ENCODE measurements at regions not wholly inside any gene's neighbourhood (a gene's known extent, or its start where the extent isn't known, plus 50 kb on each side); places are given as distances from the start of the nearest gene placed in this dataset.

- no peak for DNase-seq
These were observed 103.0 kb upstream of the ZNF32 start for GRCh38 chr10:43751646-43752045.

- no peak for DNase-seq
These were observed 101.4 kb upstream of the ZNF32 start for GRCh38 chr10:43749940-43750552.

GRCh38 chr10:43749145-43749576 lies 100.5 kb upstream of the ZNF32 start:
- DNase-seq, result no peak

GRCh38 chr10:43748560-43748959 lies 99.9 kb upstream of the ZNF32 start:
- DNase-seq, result no peak

DNA sequence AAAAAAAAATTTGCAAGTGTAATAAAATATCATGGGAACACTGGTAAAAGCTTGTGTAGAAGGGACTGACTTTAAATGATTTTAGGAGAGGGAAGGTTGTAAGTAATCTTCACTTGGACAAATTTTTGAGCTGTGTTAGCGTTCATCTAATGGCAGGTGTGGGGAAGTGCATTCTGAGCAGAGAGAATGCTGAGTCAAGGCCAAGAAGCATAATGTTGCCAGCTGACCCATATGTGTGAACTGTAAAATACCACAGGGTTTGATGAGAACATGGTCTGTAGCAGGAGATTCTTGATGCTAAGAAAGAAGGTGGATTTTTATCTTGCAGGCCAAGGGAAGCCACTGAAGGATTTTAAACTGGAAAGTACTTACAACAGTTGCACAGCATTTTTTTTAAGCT lies 98.2 kb upstream of the ZNF32 start:
- DNase-seq, result no peak

DNA sequence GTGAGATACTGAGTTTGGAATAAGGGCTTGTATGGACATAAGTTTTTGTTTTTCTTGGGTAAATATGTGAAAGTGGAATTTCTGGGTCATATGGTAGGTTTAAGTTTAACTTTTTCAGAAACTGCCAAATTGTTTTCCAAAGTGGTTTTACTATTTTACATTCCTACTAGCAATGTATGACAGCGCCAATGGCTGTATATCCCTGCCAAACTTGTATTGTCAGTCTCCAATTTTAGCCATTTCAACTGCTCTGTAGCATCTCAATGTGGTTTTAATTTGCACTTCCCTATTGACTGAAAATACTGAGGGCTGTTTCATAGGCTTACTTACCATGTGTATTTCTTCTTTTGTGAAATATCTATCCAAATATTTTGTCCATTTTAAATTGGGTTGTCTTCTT lies 90.5 kb upstream of the ZNF32 start:
- DNase-seq, result no peak

DNA sequence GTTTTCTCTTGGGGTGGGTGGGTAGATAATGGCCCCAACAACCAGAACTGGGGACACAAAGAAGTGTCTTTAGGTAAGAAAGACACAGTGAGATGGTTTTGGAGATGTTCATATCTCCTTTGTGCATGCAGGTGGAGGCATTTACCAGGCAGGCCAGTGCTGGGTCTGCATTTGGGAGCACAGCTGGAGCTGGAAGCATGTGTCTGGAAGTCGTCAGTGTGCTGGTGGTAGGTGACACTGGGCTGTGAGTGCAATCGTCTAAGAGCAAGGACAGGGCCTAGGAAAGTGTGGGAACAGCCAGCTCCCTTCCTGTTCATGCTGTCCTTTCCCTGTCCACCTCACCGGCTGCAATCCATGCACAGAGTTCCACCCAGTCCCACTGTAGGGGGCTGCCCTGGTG lies 88.3 kb upstream of the ZNF32 start:
- DNase-seq, result no peak

- DNase-seq, result no peak
These were observed 87.2 kb upstream of the ZNF32 start for GRCh38 chr10:43735907-43736306.

GRCh38 chr10:43734716-43735115 lies 86.0 kb upstream of the ZNF32 start:
- no peak for DNase-seq

DNA sequence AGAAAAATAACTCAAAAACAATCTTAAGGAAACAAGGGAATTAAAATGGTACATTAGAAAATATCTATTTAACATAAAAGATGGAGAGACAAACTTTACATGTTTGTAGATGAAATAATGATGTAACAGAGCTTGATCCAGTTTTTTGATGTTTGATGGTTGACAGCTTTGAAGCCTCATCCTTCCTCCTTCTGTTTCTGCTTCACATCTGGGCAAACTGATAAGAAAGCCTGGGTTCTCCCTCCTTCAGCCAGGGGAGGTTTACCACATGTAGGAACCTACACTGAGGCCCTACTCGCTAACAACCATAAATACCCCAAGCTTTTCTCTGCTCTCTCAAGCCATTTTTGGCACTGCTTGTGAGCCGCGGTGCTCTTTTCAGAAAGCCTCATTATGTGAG lies 82.8 kb upstream of the ZNF32 start:
- no peak for DNase-seq

GRCh38 chr10:43728425-43728824 lies 79.7 kb upstream of the ZNF32 start:
- DNase-seq, result no peak

- no peak for DNase-seq
These were observed 79.3 kb upstream of the ZNF32 start for GRCh38 chr10:43727935-43728334.

- no peak for DNase-seq
These were observed 66.7 kb upstream of the ZNF32 start for GRCh38 chr10:43715334-43715733.

DNA sequence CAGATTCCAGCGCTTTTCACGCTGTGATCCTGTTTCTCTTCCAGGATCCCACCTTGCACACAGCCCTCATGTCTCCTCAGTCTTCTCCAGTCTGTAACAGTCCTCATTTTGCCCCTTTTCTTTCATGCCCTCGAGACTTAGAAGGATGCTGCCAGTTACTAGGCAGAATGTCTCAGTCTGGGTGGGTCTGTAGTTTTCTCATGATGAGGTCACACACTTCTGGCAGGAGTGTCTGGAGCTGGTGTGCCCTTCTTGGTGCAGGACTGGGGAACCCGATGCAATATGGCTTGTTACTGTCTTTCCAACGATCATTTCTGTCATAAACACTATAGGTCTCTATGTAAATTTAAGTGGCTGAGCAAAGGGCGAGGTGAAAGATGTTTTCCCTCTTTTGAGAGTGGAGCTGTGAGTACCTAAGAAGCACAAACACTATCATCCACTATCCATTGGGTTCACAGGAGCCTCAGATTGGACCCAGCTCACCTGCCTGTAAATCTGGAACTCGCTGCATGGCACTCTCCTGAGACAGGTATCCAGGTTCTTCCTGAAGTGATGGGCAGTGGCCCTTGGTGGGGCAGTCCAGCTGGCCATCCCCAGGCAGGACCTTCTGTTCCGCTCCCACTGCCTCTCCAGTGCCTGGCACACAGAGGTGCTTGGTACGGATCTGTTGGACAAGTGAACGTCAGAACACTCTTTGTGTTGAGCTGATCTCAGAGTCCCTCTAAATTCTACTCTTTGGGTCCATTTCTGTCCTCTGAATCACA lies 64.3 kb upstream of the ZNF32 start:
- DNase-seq, result no peak

DNA sequence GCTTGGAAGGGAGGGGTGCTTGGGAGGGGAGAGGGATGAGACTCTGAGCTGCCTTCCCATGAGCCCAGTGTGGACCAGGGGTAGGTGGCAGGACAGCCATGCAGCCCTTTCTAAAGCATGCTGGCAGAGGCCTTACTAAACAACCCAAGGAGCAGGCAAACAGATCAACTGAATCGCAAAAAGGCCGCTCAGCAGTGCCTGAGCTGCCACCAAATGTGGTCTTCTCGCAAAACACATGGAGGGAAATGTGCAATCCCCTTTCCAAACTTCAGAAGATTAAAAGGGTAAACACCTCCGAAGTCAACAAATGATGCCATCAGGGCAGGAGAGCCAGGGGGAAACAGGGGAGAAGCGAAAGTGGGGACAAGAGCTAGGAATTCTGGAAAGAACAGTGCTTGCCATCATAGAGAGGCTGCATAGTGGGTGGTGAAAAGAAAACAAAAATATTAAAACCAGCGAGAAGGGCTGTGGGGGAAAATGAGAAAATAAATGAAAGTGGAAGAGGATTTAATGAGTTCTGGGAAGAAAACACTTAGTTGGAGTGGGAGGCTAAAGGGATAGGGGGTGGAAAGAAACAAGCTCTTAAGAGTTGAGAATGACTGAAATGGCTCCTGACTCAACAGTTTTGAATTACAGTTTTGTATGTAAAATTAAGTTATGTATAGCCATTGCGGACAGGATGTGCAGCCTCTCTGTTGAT lies 62.2 kb upstream of the ZNF32 start:
- DNase-seq, result no peak

GRCh38 chr10:43708262-43708661 lies 59.6 kb upstream of the ZNF32 start:
- no peak for DNase-seq

DNA sequence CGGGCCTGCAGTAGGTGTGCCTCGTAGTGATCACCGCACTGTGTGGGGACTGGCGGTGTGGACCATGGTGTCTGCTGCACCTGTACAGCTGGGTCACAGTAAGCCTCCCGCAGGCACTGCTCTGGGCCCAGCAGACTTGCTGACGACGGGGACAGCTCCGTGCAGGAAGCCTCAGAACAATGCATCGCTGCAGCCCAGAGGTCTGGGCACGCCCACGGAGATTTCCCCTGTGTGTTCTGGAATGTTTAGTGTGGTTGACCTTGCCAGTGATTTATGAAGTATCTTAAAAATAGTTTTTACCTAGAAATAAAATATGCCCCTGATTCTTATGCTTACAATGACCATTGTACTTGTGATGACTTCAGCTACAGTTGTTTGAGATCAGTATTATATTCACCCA lies 59.1 kb upstream of the ZNF32 start:
- DNase-seq, result no peak

GRCh38 chr10:43706166-43706565 lies 57.5 kb upstream of the ZNF32 start:
- DNase-seq, result no peak

DNA sequence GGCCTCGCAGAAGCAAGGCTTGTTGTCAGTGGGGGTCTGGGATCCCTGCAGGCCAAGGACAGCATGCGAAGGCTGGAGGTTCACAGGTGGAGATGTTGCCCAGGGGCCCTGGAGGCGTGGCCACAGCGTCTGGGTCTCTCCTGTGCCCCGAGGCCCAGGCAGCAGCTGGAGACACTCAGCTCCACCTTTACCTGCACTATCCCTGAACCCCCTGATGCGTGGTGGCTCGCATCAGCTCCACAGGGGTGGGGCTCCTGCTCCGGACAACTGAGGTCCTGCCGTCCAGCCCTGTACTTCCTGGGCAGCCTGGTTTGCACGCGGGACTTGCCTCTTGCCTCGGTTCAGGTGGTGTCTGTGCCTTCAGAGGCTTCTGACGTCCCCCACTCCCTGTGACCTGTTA lies 54.6 kb upstream of the ZNF32 start:
- no peak for DNase-seq

- no peak for DNase-seq
These were observed 54.2 kb upstream of the ZNF32 start for GRCh38 chr10:43702936-43703281.

- DNase-seq, result no peak
These were observed 53.7 kb upstream of the ZNF32 start for GRCh38 chr10:43702213-43702935.

DNA sequence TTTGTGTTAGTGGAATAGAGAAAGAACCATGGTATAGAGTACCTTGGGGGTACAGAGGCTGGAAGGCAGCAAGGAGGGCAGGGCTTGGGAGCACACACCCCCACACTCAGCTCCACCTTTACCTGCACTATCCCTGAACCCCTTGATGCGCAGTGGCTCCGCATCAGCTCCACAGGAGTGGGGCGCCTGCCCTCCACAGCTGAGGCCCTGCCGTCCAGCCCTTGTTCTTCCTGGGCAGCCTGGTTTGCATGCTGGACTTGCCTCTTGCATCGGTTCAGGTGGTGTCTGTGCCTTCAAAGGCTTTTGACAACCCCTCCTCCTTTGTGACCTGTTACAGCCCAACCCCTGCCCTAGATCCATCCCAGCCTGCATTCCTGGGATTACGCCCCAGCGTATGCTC lies 52.6 kb upstream of the ZNF32 start:
- DNase-seq, result no peak

- no peak for DNase-seq
These were observed 51.6 kb upstream of the ZNF32 start for GRCh38 chr10:43700306-43700705.

DNA sequence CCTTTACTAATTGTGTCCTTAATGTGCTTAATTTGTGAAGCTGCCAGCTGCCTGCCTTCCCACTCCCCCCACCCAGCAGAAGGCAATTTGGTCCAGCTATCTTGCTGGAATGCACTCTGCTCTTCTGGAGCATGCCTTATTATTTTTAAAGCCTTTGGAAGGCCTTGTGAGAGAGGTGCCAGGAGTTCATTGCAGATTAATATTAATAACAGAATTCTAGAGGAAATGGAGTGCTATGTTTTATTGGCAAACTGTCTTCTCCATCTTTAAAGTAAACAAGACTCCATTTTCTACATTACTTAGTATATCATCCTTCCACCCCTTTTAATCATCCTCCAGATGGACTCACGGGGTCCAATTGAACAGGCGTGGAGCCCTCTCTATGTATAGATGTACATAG lies 50.8 kb upstream of the ZNF32 start:
- DNase-seq, result no peak
